GM21447 (cell line): ENCODE measurements at regions not wholly inside any gene's neighbourhood (a gene's known extent, or its start where the extent isn't known, plus 50 kb on each side); places are given as distances from the start of the nearest gene placed in this dataset.

ENCODE experiments used
- ATAC-seq: cut with Tn5 transposase; IDR thresholded peaks from one replicate; pipeline ENCODE4 v1.9.1; 2021; ENCODE audit not compliant: unreplicated experiment

DNA sequence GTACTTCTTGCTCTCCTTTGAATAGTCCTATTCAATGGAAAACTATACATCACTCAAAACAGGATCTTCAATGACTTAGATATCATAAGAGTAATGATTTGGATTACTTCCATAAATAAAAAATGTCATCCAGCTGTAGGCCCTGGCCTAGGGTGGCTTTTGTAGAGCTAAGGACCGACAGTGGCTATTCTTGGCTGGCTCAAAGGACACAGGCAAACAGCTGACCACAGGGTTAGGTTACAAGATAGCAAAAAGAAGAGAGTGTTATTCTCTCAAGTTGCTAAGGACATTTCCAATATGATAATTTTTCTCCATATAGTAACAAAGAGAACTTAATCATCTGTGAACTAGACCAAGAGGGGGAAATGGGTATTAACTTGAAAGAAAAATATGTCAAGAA is 495.1 kb downstream of the PLPP3 start:
- ATAC-seq: no peak

DNA sequence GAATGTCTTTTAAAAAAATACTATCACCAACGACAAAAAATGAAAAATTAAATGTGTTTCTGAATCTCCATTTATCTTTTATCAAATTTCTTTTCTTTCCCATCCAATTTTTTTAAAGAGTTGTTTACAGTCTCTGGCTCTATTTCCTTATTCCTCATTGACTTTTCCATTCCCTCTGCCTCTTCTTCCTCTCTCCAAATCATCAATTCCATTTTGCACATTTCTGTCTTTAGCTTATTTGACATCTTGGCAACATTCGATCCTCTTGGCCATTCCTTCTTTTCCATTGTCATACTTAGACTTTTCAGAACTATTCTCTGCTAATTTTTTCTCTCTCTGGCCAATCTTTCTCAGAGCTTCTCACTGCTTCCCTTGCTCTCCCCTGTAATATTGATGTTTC is 497.6 kb downstream of the PLPP3 start:
- ATAC-seq: no peak

DNA sequence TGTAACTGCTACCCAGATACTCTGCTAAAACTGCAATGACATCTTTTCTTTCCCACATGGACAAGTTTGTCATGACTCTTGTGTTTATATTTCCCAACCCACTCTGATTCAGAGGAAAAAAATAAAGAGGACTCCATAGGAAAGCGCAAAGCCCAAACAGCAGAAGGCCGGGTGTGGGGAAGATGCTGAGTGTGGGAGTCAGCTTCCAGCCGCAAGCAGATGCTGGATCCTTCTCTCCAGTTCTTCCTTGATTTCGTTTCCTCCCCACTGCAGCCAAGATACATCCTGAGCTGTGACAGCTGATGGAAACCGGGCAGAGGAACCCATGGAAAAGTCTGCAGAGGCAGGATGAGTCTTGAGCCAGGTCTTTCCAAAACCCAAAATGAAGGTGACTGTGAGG is 498.2 kb downstream of the PLPP3 start:
- no peak for ATAC-seq

DNA sequence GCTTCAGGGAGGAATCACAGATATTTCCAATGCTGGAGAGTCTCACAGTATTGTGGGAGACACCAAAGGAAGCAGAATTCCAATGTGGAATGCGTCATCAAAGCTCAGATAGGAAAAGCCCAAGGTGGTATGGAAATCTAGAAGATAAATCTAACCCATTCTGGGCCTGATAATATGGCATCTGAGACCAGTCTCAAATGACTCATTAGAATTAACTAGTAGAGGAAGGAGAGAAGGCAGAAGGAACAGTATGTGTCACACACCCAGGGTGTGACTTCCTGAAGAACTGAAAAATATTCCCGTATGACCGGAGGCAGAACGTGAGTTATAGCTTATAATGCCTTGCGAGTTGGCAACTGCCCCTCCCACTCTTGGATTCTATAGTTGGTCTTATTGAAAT is 499.2 kb downstream of the PLPP3 start:
- ATAC-seq: no peak

DNA sequence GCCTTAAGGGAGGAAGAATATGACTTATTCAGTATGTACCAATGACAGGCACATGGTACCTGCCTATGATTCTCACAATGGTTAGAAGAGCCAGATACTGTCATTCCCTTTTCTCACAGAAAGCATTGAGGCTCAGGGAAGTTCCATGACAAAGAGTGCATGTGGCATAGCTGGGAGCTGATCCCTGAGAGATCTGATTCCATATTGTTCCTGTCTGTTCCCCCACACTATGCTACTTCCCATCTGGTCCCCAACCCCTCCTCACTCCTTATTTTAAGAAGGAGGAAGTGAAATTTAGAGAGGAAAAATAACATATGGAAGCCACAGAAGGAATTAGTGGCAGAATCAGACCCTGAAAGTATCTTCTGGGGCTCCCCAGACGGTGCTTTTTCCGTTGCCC is 500.0 kb downstream of the PLPP3 start:
- ATAC-seq: no peak

DNA sequence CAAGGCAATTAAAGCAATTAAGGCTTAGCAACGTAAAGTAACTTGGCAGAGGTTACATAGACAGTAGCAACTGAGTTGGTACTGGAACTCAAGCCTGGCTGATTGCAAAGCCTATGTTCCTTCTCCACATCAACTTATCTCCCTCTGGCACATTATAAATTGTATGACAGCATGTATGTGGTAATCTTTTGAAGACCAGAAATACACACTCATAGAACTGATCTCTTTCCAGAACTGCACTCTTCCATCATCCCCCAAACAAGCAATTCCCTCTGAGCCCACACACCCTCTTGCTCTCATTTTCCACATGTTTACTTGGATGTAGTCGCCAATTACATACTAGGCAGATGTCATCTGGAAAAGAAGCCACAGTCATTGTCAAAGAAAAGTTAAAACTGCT is 502.2 kb downstream of the PLPP3 start:
- no peak for ATAC-seq

DNA sequence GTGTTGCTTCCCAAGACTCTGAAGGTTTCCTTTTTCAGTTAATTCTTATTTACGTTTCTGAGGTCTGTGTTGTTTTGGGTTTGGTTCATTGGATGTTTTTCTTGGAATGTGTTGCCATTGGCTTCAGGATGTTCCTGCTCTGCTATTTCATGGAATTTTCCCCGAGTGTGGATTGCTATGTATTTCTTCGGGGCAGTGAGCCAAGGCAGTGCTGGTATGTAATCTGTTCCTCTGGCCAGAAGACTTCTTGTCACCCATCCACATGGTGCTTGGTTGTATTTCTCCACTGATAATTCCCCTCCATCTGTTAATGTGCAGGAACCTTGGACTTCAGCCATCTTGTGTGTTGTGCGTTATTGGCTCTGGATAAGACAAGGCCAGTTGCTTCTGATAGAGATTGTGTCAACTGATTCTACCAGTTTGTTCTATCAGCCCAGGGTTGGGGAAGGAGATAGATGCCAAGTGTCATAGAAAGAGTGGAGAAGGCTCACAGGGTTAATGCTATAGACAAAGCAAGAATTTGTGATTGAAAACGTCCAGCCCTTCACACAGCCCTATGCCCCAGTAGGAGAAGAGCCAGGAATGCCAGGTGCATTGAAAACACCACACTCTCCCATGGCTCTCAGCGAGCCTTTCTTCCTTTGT is 505.2 kb downstream of the PLPP3 start:
- no peak for ATAC-seq

DNA sequence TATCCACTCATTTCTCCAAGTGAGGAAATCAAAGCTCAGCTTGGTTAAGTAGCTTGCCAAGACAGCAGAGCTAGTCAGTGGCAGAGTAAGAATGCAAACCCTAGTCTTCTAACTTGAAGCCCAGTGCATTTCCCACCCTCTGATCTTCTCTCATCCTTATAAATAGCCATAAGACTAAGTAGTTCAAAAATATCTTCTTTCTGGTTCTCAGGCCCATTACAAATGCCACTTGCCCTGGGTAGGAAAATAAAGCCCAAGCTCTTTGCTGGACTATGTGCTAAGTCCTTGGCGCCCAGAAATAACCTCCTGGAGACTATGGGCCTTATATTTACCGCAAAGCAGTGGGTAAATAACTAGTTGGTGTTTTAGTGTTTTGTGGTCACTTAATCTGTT is 505.8 kb downstream of the PLPP3 start:
- ATAC-seq: no peak

DNA sequence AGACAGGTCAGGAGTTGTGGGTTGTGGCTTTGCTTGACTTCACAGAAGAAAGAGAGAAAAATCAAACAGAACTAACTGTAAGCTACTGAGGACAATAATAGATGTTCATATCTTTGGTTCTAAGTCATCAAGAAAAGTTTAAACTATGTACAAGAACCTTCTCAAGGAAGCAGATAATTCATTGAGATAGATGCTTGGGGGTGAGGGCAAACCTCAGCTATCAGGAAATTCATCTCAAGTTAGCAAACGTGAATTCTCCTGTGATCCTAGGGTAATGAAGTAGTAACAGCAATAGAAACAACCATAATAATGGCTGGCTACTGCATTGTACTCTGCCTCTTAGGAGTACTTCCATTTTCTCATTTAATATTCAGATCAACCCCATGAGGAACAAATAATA is 506.2 kb downstream of the PLPP3 start:
- no peak for ATAC-seq

DNA sequence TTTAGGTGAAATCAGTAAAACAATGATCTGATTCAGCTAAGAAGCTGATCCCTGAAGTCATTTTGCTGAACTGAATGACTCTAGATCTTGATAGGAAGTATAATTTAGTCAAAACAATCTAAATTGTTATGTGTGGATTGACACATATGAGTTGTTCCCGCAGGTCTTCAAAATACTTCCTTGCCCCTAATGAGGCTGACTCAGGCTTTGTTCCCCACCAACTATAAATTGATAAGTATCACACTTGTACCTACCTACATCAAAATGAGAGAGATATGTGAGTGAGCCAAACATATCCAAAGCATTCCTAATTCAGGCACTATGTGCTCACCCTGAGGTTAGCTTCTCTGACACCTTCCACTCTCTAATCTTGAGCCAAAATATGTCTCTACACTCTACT is 507.1 kb downstream of the PLPP3 start:
- ATAC-seq: no peak

DNA sequence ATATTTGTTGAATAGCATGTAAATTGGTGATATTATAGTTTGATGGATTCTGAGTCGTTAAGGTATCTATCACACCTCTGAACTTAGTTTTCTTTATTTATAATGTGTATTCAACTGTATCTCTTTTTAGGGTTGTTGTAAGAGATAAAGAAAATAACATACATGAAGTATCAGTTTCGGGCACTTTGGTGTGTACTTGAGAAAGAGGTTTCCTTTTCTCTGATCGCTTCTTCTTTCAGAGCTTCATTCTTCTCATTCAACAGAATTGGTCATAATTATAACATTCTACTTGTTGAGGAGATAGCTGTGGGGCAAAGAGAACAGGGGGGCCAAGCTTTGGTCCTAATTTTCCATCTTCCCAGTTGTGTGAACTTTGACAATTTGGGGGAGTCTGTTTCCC is 508.0 kb downstream of the PLPP3 start:
- no peak for ATAC-seq

DNA sequence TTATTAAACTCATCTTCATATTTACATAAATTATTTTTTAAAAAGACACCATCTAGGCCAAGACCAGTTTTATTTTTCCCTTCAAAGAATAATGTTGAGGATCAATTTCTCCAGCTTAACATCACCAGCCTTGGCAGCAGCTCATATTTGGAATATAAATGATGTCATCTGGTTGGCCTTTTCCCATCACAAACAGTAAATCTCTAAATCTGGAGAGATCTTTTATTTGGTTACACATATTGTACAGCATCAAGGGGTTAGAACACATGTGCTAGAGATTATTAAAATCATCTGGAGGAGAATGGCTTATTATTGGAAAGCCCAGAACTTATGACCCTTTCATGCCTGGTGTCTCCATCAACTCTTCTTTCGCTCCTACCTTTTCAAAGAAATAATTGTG is 508.8 kb downstream of the PLPP3 start:
- no peak for ATAC-seq

DNA sequence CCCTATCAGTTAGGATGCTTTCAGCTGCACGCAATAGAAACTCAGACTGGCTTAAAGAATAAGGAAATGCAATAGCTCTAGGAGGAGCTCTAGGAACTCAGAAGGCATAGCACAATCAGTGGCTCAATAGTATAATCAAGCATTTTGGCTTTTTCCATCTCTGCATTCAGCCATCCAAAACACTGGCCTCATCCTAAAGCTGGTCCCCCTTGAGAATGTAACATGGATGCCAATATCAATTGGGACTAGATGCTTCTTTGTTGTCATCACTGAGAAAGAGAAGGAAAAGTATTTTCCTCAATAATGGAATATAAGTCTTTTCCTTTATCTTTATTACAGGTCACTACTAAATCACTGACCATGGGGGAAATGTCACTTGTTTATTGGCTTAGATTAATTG is 509.5 kb downstream of the PLPP3 start:
- ATAC-seq: no peak

DNA sequence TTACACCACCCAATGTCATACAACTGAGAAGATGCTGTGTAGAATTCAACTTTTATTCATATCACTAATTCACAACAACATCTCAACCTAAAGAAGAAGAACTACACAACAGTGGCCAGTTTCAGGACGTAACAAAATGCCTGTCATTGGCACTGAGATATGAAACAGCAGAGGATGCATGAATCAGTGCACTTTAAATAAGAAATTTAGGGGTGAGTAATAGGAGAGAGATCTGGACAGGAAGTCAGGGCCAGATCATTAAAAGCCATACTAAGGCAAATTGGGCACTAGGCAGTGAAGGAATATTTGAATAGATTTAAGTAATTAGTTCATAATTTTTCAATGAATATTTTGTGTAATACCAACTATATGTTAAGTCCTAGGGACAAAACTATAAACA is 510.5 kb downstream of the PLPP3 start:
- no peak for ATAC-seq

DNA sequence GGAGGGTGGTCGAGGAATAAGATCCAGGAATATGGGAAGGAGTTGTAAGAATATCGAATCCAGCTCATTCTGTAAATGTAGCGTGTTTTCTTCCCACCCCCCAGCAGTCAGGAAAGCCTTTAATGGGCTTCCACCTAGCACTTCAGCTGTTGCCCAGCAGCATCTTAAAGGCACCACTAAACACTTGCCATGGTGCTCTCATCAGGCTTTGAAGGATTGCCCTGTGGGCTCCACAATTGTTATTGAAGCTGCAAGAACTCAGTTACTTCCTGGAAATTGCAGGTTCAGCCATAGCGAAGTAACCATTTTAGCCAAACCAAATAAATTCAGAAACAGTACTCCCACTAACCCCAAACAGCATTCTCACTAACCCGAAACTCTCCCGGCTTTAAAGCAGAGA is 511.2 kb downstream of the PLPP3 start:
- ATAC-seq: no peak

DNA sequence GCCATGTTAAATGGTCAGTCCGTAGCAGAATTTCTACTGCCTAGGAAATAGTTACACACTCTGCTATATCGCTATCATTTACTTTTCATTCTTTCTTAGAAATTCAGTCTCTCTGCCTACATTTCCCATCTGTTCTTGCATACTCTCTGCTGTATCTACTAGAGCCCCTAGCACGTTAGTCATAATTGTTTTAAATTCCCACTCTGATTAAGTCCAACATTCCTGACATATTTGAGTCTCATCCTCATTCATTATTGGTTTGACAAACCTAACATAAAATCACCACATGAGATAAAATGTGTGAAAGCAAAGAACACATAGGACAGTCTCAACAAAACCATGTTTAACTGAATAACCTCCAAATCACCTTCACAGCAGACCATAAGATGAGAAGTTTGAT is 513.6 kb downstream of the PLPP3 start:
- no peak for ATAC-seq

DNA sequence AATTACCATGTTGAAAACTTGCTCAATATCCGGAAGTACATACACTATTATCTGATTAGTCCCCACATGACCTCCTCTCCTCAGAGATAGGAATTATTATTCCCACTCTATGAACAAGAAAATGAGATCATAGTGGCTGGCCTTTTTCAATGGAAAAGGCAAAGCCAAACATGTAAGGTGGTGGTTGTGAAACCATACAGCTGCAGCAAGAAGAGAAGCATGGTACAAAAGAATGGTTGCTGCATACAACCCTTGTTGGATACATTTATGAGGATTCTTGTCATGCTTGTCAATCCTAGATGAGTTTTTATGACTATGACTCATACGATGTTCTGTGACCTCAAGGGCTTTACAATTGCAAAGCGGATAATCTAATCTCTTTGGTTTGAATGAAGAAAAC is 514.7 kb downstream of the PLPP3 start:
- no peak for ATAC-seq

DNA sequence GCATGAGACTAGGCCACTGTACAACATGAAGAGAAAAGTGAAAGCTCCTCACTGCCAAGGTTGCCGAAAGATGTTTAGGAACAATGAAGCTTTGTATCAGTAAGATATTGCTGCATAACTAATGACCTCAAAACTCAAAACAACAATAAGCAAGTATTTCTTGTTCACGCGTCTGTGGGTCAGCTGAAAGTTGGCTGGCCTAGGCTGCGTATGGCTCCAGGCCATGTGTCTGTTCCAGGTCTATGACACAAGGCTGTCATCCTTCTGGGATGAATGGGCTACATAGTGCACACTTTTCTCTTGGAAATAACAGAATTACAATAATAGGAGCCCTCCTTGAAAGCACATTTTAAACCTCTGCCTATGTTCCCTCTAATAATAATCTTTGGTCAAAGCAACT is 515.9 kb downstream of the PLPP3 start:
- no peak for ATAC-seq

DNA sequence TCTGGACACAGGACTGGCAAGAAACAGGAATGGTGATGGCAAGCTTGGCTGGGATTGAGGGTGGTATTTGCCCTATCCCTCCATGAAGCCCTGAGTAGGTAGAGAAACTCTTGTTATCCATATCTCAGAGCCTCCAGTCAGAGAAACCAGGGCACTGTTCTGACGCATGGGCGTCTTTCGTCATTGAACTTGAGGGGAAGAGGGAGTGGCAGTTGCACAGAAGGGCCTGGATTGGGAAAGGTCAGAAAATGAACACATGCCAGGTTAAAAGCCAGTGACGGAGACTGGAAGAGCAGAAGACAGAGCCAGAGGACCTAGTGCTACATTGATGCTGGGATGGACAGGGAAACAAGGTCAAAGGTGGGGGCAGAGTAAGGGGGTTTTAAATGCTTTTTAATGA is 516.7 kb downstream of the PLPP3 start:
- ATAC-seq: no peak

DNA sequence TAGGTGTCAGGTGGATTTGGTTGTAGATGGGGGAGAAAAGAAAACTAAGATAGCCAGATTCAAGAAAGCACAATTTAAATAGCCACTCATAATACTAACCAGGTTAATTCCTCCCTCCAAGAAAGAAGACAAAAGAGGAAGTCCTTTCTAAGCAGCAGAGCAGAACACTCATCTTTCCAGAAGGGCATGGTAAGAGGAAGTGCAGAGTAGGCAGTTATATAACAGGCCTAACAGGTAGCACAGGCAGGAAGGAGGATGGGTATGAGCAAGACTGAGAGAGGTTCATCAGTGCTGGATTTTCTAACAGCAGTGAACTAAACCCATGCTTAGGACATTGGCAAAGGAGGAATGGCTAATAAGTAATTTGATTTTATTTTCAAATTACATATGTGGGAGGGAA is 517.5 kb downstream of the PLPP3 start:
- no peak for ATAC-seq

DNA sequence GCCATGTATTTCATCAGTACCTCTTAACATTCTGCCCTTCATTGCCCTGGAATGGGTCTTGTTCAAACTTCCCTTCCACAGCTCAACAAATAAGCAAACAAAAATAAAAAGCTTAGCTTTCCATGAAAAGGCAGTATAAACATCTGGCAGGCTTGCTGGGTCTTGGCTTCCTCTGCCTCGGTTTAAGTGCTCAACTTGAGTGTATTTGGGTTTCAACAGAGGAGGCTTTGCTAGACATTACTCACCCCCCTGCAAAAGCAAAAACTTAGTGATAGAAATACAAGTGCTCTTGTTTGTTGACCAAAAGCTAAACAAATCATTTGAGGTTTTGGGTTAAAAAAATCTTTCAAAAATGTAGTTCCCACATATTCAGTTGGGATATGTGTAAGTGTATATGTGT is 518.5 kb downstream of the PLPP3 start:
- no peak for ATAC-seq

DNA sequence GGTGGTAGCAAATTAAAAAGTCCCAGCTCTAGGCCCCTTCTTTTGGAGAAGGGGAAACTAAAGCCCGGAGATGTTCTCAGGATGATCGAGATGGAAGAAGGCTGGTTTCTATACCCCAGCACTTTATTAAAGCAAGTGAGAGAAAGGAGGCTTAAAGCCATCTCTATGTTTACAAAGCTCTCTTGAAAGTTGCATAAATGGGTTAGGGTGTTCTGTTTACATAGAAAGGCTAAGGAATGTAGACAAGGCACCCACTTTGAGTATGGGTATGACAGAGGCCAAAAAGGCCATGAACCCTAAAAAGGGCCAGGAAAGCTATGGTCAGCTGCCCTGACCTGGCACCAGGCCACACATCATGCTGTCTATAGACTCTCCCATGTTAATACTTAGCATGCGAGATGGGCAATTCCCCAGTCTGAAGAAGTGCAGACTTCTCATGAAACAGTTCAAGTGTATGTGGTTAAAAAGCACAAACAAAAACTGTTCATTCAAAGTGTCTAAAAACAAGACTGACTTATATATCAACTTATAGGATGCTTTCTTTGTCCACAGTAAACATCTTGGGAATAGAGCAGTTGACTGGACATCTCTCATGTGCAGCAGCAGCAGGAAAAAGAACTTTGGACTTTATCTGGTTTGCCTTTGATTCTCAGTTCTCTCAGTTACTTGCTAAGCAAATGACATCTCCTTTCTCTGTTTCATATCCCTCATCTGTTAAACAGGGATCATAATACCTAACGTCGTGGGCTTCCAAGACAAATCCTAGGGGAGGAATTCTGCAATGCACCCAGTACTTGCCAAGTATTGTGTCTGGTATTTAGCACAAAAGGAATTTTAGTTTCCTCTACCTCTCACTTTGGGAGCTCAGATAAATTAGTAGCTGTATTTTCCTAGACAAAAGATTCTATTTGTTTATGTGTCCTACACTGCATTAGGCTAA is 521.6 kb downstream of the PLPP3 start:
- no peak for ATAC-seq
